ENCODE measurements at regions not wholly inside any gene's neighbourhood (a gene's known extent, or its start where the extent isn't known, plus 50 kb on each side); places are given as distances from the start of the nearest gene placed in this dataset.
A peak's percentile ranks its signal among the peaks of the same experiment; 100 is the strongest.

DNA sequence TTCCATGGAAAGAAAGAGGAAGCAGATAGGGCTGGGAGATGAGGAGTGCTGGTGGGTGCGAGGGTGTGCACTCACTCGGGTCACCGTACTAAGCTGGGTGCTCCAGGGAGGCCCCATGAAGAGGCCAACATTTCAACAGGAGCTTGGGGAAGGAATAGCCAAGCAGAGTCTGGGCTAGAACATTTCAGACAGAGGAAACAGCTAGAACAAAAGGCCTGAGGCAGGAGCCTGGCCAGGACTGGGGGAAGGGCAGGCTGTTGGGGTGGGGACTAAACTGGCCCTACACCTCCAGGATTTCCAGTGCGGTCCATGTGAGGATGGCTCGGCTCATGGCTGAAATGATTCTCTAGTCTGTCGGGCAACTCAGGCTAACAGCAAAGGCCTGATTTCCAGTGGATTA, 90.8 kb downstream of the ZFP36L2 start:
- TF ChIP-seq, protein P1, sequence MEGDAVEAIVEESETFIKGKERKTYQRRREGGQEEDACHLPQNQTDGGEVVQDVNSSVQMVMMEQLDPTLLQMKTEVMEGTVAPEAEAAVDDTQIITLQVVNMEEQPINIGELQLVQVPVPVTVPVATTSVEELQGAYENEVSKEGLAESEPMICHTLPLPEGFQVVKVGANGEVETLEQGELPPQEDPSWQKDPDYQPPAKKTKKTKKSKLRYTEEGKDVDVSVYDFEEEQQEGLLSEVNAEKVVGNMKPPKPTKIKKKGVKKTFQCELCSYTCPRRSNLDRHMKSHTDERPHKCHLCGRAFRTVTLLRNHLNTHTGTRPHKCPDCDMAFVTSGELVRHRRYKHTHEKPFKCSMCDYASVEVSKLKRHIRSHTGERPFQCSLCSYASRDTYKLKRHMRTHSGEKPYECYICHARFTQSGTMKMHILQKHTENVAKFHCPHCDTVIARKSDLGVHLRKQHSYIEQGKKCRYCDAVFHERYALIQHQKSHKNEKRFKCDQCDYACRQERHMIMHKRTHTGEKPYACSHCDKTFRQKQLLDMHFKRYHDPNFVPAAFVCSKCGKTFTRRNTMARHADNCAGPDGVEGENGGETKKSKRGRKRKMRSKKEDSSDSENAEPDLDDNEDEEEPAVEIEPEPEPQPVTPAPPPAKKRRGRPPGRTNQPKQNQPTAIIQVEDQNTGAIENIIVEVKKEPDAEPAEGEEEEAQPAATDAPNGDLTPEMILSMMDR (IDR thresholded peaks at IDR 0.05; ENCODE audit: control extremely low read depth, extremely low read depth): no peak
- Histone ChIP-seq H3K4me1 (ENCODE audit: control insufficient read depth in 5 of 5, insufficient read depth in 5 of 5, low read length in 5 of 5) (peaks cover 0 to 31% (median 16%) of the 10 kb centered on the region in 5 donors), H3K9ac (ENCODE audit: insufficient read depth in 1 of 2, low read length in 2 of 2) (no peak overlapping the region), H3K9me3 (ENCODE audit: control insufficient read depth in 4 of 4, insufficient read depth in 3 of 4, low read length in 3 of 4) (no peaks in the 10 kb centered on the region), H3K36me3 (ENCODE audit: control insufficient read depth in 4 of 4, insufficient read depth in 4 of 4, low read length in 4 of 4) (no peaks in the 10 kb centered on the region), H3K4me3 (no peak overlapping the region), H3K27me3 (ENCODE audit: control insufficient read depth in 3 of 3, insufficient read depth in 3 of 3, low read length in 2 of 3) (no peaks in the 10 kb centered on the region), H3K27ac (ENCODE audit: low read depth in 1 of 2, low read length in 1 of 2) (peak overlapping the region in 1 of 2 donors; percentile 83)
- ATAC-seq (ENCODE audit: insufficient read depth, low FRiP score) (no peak), DNase-seq (no peak)
- WGBS, 2 donors: 53 to 62% methylated on average over 6 of the region's 6 CpGs

DNA sequence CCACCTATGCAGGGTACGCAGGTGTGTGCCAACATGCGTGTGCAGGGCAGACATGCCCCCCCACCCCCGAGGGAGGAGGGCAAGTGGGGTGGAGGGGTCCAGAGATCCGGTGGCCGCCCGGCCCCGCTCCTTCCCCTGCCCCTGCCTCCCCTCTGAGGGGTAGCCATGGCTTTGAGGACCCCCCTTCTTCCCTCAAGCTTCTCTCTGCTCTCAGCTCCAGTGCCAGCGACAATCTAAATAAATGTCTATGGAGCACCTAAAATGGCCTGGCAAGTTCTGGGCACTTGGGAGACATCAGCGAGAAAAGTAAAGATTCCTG, 91.9 kb downstream of the ZFP36L2 start:
- H3K4me1 ChIP-seq (ENCODE audit: control insufficient read depth in 5 of 5, insufficient read depth in 5 of 5, low read length in 5 of 5): peaks cover 0 to 31% (median 18%) of the 10 kb centered on the region in 5 donors
- no peaks in the 10 kb centered on the region for H3K27me3 ChIP-seq (ENCODE audit: control insufficient read depth in 3 of 3, insufficient read depth in 3 of 3, low read length in 2 of 3)
- WGBS, 2 donors: 45 to 69% methylated on average over 9 of the region's 9 CpGs
- no peak for DNase-seq
- no peak for ATAC-seq (ENCODE audit: insufficient read depth, low FRiP score)
- H3K27ac ChIP-seq (ENCODE audit: low read depth in 1 of 2, low read length in 1 of 2): peak overlapping the region in 1 of 2 donors; percentile 81
- no peaks in the 10 kb centered on the region for H3K36me3 ChIP-seq (ENCODE audit: control insufficient read depth in 4 of 4, insufficient read depth in 4 of 4, low read length in 4 of 4)
- no peak overlapping the region for H3K4me3 ChIP-seq
- H3K9me3 ChIP-seq (ENCODE audit: control insufficient read depth in 4 of 4, insufficient read depth in 3 of 4, low read length in 3 of 4): no peaks in the 10 kb centered on the region
- H3K9ac ChIP-seq (ENCODE audit: insufficient read depth in 1 of 2, low read length in 2 of 2): no peak overlapping the region
- TF ChIP-seq, protein P1 (IDR thresholded peaks at IDR 0.05; ENCODE audit: control extremely low read depth, extremely low read depth): no peak

DNA sequence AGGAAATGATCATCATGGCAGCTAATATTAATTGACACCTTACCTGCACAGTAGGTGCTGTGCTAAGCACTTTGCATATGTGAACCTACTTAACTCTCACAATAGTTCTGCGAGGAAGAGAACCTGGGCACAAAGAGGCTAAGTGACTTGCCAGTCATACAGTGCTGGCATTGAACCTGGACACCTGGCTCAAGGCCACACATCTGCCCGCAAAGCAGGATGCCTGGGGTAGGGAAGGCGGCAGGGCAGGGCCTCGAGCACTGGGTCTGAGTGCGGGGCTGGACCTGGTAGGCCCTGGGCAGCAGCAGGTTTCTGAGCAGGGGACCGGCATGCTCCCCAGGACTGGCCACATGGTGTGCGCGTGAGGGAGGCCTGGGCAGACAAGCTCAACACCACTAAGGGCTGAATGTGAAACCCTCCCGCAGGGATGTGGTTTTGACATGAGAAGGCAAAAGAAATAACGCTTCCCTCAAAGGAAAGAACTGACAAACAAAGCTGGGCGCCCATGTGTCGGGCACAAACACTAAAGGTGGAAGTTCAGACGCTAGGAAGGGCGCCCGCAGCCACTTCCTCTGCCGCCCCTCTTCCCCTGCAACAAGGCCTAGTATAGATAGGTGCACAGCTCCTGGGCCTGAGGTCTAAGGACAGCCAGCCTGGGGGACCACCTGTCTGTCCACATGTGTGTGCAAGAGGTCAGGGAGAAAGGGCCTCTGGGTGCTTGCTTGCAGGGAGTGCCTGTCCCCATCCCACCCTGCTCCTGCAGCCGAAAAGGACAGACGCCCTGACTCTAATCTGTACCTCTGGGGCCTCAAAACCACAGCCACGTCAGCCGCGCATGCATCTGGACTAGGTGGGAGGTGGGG, 92.5 kb downstream of the ZFP36L2 start:
- Histone ChIP-seq H3K27me3 (ENCODE audit: control insufficient read depth in 3 of 3, insufficient read depth in 3 of 3, low read length in 2 of 3) (no peaks in the 10 kb centered on the region), H3K4me1 (ENCODE audit: control insufficient read depth in 5 of 5, insufficient read depth in 5 of 5, low read length in 5 of 5) (peaks cover 0 to 32% (median 23%) of the 10 kb centered on the region in 5 donors), H3K9me3 (ENCODE audit: control insufficient read depth in 4 of 4, insufficient read depth in 3 of 4, low read length in 3 of 4) (no peaks in the 10 kb centered on the region), H3K9ac (ENCODE audit: insufficient read depth in 1 of 2, low read length in 2 of 2) (no peak overlapping the region), H3K4me3 (no peak overlapping the region), H3K36me3 (ENCODE audit: control insufficient read depth in 4 of 4, insufficient read depth in 4 of 4, low read length in 4 of 4) (no peaks in the 10 kb centered on the region), H3K27ac (ENCODE audit: low read depth in 1 of 2, low read length in 1 of 2) (peak overlapping the region in 1 of 2 donors; percentile 81)
- no peak for DNase-seq
- WGBS, 2 donors: 18 to 56% methylated on average over 21 of the region's 21 CpGs
- no peak for ATAC-seq (ENCODE audit: insufficient read depth, low FRiP score)
- TF ChIP-seq, protein P1 (IDR thresholded peaks at IDR 0.05; ENCODE audit: control extremely low read depth, extremely low read depth): no peak
